HEK293 (cell line): ENCODE measurements at regions not wholly inside any gene's neighbourhood (a gene's known extent, or its start where the extent isn't known, plus 50 kb on each side); places are given as distances from the start of the nearest gene placed in this dataset.

ENCODE experiments used
- CTCF ChIA-PET: fragments of 350-600 bp; formaldehyde crosslinking; extraction: SDS; loops from one replicate; lab custom pipeline; 2021; ENCODE audit warnings: antibody characterized with exemption; lab: Yijun Ruan, JAX
- POLR2A ChIA-PET: fragments of 300-600 bp; formaldehyde crosslinking; extraction: SDS; loops from one replicate; lab custom pipeline; 2020; ENCODE audit warnings: antibody characterized with exemption, inconsistent platforms; lab: Yijun Ruan, JAX
- H3K27ac ChIP-seq: fragments of 200-500 bp; sonication (Bioruptor generic); 2 replicates; pipeline ENCODE4 v1.5.1; 2014; ENCODE audit warnings: low read depth, low read length, control low read depth, inconsistent platforms; ENCODE audit errors: extremely low read depth
- H3K36me3 ChIP-seq, 2 experiments: fragments of 200-500 bp in 1 of 2; sonication (Bioruptor generic) in 1 of 2; 1 replicate in 1 of 2; 2 replicates in 1 of 2; pipeline ENCODE4 v1.5.1; 2014 to 2017; ENCODE audit warnings: inconsistent platforms in 2 of 2, low read length in 2 of 2; ENCODE audit not compliant: control insufficient read depth in 2 of 2, insufficient read depth in 1 of 2
- H3K4me1 ChIP-seq: fragments of 200-500 bp; sonication (Bioruptor generic); 2 replicates; pipeline ENCODE4 v1.5.1; 2014; ENCODE audit warnings: mild to moderate bottlenecking, low read length, inconsistent platforms; ENCODE audit not compliant: control insufficient read depth, insufficient read depth
- H3K4me3 ChIP-seq: 2 replicates; pipeline ENCODE4 v1.5.1; 2011; ENCODE audit warnings: low read depth, mild to moderate bottlenecking, control low read depth, low read length, moderate library complexity
- H3K9me3 ChIP-seq: fragments of 200-500 bp; sonication (Bioruptor generic); 2 replicates; pipeline ENCODE4 v1.5.1; 2014; ENCODE audit warnings: low read depth, low read length, inconsistent platforms; ENCODE audit not compliant: control insufficient read depth, insufficient read depth
- EGR2 ChIP-seq: fragments of 450-650 bp; formaldehyde crosslinking; IDR thresholded peaks from 2 replicates; pipeline ENCODE4 v1.5.1; 2016; ENCODE audit warnings: low read depth, missing biosample characterization, missing genetic modification characterization
- IKZF3 ChIP-seq: fragments of 450-650 bp; IDR thresholded peaks from 2 replicates; pipeline ENCODE4 v1.5.0; 2018; ENCODE audit warnings: missing biosample characterization, mild to moderate bottlenecking, missing genetic modification characterization, moderate library complexity
- KLF1 ChIP-seq: fragments of 450-650 bp; formaldehyde crosslinking; IDR thresholded peaks from 2 replicates; pipeline ENCODE4 v1.5.1; 2016; ENCODE audit warnings: missing biosample characterization, missing genetic modification characterization
- KLF10 ChIP-seq: fragments of 450-650 bp; IDR thresholded peaks from 2 replicates; pipeline ENCODE4 v1.5.1; 2018; ENCODE audit warnings: missing biosample characterization, mild to moderate bottlenecking, missing genetic modification characterization
- MYNN ChIP-seq: fragments of 450-650 bp; formaldehyde crosslinking; IDR thresholded peaks from 2 replicates; pipeline ENCODE4 v1.5.1; 2016; ENCODE audit warnings: missing biosample characterization, missing genetic modification characterization, borderline replicate concordance
- SALL2 ChIP-seq: fragments of 450-650 bp; formaldehyde crosslinking; IDR thresholded peaks from 2 replicates; pipeline ENCODE4 v1.5.0; 2017; ENCODE audit warnings: missing biosample characterization, mild to moderate bottlenecking, missing genetic modification characterization, borderline replicate concordance
- SP7 ChIP-seq: fragments of 450-650 bp; formaldehyde crosslinking; IDR thresholded peaks from 2 replicates; pipeline ENCODE4 v1.5.1; 2016; ENCODE audit warnings: missing biosample characterization, missing genetic modification characterization
- ZEB2 ChIP-seq: fragments of 450-650 bp; formaldehyde crosslinking; IDR thresholded peaks from 2 replicates; pipeline ENCODE4 v1.5.1; 2016; ENCODE audit warnings: missing biosample characterization, missing genetic modification characterization
- ZFP41 ChIP-seq: fragments of 450-650 bp; formaldehyde crosslinking; IDR thresholded peaks from 2 replicates; pipeline ENCODE4 v1.5.1; 2016; ENCODE audit warnings: missing biosample characterization, missing genetic modification characterization, borderline replicate concordance
- ZFP69B ChIP-seq: fragments of 450-650 bp; formaldehyde crosslinking; IDR thresholded peaks from 2 replicates; pipeline ENCODE4 v1.5.1; 2016; ENCODE audit warnings: missing biosample characterization, missing genetic modification characterization
- ZNF121 ChIP-seq: fragments of 450-650 bp; formaldehyde crosslinking; IDR thresholded peaks from 2 replicates; pipeline ENCODE4 v1.5.1; 2016; ENCODE audit warnings: missing biosample characterization, missing genetic modification characterization
- ZNF148 ChIP-seq: fragments of 450-650 bp; formaldehyde crosslinking; IDR thresholded peaks from 2 replicates; pipeline ENCODE4 v1.5.0; 2017; ENCODE audit warnings: missing biosample characterization, missing genetic modification characterization, borderline replicate concordance
- ZNF16 ChIP-seq: fragments of 450-650 bp; formaldehyde crosslinking; IDR thresholded peaks from 2 replicates; pipeline ENCODE4 v1.5.1; 2016; ENCODE audit warnings: low read depth, missing biosample characterization, missing genetic modification characterization
- ZNF184 ChIP-seq: fragments of 450-650 bp; IDR thresholded peaks from 2 replicates; pipeline ENCODE4 v1.5.1; 2018; ENCODE audit warnings: missing biosample characterization, mild to moderate bottlenecking, missing genetic modification characterization
- ZNF2 ChIP-seq: fragments of 450-650 bp; formaldehyde crosslinking; IDR thresholded peaks from 2 replicates; pipeline ENCODE4 v1.5.1; 2016; ENCODE audit warnings: missing biosample characterization, missing genetic modification characterization
- ZNF221 ChIP-seq: fragments of 450-650 bp; formaldehyde crosslinking; IDR thresholded peaks from 2 replicates; pipeline ENCODE4 v1.5.1; 2017; ENCODE audit warnings: missing biosample characterization, missing genetic modification characterization, borderline replicate concordance
- ZNF223 ChIP-seq: fragments of 450-650 bp; formaldehyde crosslinking; IDR thresholded peaks from 2 replicates; pipeline ENCODE4 v1.5.1; 2016; ENCODE audit warnings: missing biosample characterization, missing genetic modification characterization
- ZNF335 ChIP-seq: fragments of 450-650 bp; formaldehyde crosslinking; conservative IDR thresholded peaks from 2 replicates; pipeline ENCODE4 v1.5.1; 2016; ENCODE audit warnings: missing biosample characterization, missing genetic modification characterization
- ZNF391 ChIP-seq: fragments of 450-650 bp; formaldehyde crosslinking; IDR thresholded peaks from 2 replicates; pipeline ENCODE4 v1.5.1; 2016; ENCODE audit warnings: low read depth, missing biosample characterization, missing genetic modification characterization, borderline replicate concordance
- ZNF404 ChIP-seq: fragments of 450-650 bp; formaldehyde crosslinking; IDR thresholded peaks from 2 replicates; pipeline ENCODE4 v1.5.1; 2017; ENCODE audit warnings: missing biosample characterization, missing genetic modification characterization
- ZNF423 ChIP-seq: fragments of 450-650 bp; formaldehyde crosslinking; IDR thresholded peaks from 2 replicates; pipeline ENCODE4 v1.5.1; 2016; ENCODE audit warnings: missing biosample characterization, missing genetic modification characterization
- ZNF555 ChIP-seq: fragments of 450-650 bp; formaldehyde crosslinking; conservative IDR thresholded peaks from 2 replicates; pipeline ENCODE4 v1.5.1; 2017; ENCODE audit warnings: missing biosample characterization, mild to moderate bottlenecking, missing genetic modification characterization, inconsistent platforms
- ZNF596 ChIP-seq: fragments of 450-650 bp; IDR thresholded peaks from 2 replicates; pipeline ENCODE4 v1.5.0; 2018; ENCODE audit warnings: missing biosample characterization, mild to moderate bottlenecking, missing genetic modification characterization, moderate library complexity
- ZNF623 ChIP-seq: fragments of 450-650 bp; formaldehyde crosslinking; IDR thresholded peaks from 2 replicates; pipeline ENCODE4 v1.5.1; 2016; ENCODE audit warnings: missing biosample characterization, missing genetic modification characterization
- ZNF670 ChIP-seq: fragments of 450-650 bp; formaldehyde crosslinking; IDR thresholded peaks from 2 replicates; pipeline ENCODE4 v1.5.1; 2016; ENCODE audit warnings: missing biosample characterization, missing genetic modification characterization, low read depth
- ZNF707 ChIP-seq: fragments of 450-650 bp; formaldehyde crosslinking; IDR thresholded peaks from 2 replicates; pipeline ENCODE4 v1.5.1; 2016; ENCODE audit warnings: missing biosample characterization, missing genetic modification characterization
- ZNF777 ChIP-seq: fragments of 450-650 bp; formaldehyde crosslinking; IDR thresholded peaks from 2 replicates; pipeline ENCODE4 v1.5.1; 2017; ENCODE audit warnings: missing biosample characterization, missing genetic modification characterization, borderline replicate concordance
- TF ChIP-seq, protein P1 (sequence below): fragments of 450-650 bp; formaldehyde crosslinking; IDR thresholded peaks from 2 replicates; pipeline ENCODE4 v1.5.1; 2016; ENCODE audit warnings: missing biosample characterization, missing genetic modification characterization
- TF ChIP-seq, protein P2 (sequence below): fragments of 450-650 bp; formaldehyde crosslinking; IDR thresholded peaks from 2 replicates; pipeline ENCODE4 v1.5.1; 2016; ENCODE audit warnings: missing biosample characterization, missing genetic modification characterization
- TF ChIP-seq, protein P3 (sequence below): fragments of 450-650 bp; IDR thresholded peaks from 2 replicates; pipeline ENCODE4 v1.5.1; 2018; ENCODE audit warnings: missing biosample characterization, missing genetic modification characterization

DNA sequence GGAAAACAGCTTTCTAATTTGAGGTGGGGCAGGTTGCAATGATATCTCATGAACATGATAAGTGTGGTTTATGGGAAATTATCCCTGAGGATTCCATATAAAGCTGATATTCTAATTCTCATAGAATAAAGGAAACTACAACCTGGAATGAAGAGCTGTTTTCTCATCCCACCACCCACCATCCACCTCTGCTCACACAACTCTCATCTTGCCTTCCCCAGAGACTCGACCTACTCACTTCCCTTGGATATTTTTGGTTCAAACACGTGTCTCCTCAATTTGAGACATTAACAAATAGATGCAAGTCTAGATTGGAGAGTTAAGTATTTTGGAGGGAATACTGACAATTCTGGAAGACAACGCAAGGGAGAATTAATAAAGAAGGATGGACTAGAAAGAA, 490.9 kb downstream of the TMEM182 start (continued):
- TF ChIP-seq, protein P1, sequence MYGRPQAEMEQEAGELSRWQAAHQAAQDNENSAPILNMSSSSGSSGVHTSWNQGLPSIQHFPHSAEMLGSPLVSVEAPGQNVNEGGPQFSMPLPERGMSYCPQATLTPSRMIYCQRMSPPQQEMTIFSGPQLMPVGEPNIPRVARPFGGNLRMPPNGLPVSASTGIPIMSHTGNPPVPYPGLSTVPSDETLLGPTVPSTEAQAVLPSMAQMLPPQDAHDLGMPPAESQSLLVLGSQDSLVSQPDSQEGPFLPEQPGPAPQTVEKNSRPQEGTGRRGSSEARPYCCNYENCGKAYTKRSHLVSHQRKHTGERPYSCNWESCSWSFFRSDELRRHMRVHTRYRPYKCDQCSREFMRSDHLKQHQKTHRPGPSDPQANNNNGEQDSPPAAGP (tag by site-specific recombination), result no peak
- TF ChIP-seq ZNF623 (tag by site-specific recombination), result no peak
- TF ChIP-seq, all 188 proteins: peak for 0

- TF ChIP-seq ZEB2 (tag by site-specific recombination) (no peak), IKZF3 (tag by site-specific recombination) (no peak), SALL2 (tag by site-specific recombination) (no peak), ZNF423 (no peak), ZNF707 (tag by site-specific recombination) (no peak), SP7 (tag by site-specific recombination) (no peak), ZNF221 (tag by site-specific recombination) (no peak), ZFP69B (no peak), ZNF777 (tag by site-specific recombination) (no peak), ZNF184 (tag by site-specific recombination) (no peak), ZNF596 (tag by site-specific recombination) (no peak), ZNF404 (no peak), ZNF391 (tag by site-specific recombination) (no peak), ZNF223 (tag by site-specific recombination) (no peak), ZNF148 (tag by site-specific recombination) (no peak)
- TF ChIP-seq, protein P2, sequence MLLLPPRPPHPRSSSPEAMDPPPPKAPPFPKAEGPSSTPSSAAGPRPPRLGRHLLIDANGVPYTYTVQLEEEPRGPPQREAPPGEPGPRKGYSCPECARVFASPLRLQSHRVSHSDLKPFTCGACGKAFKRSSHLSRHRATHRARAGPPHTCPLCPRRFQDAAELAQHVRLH (tag by site-specific recombination), result no peak
- TF ChIP-seq, protein P3, sequence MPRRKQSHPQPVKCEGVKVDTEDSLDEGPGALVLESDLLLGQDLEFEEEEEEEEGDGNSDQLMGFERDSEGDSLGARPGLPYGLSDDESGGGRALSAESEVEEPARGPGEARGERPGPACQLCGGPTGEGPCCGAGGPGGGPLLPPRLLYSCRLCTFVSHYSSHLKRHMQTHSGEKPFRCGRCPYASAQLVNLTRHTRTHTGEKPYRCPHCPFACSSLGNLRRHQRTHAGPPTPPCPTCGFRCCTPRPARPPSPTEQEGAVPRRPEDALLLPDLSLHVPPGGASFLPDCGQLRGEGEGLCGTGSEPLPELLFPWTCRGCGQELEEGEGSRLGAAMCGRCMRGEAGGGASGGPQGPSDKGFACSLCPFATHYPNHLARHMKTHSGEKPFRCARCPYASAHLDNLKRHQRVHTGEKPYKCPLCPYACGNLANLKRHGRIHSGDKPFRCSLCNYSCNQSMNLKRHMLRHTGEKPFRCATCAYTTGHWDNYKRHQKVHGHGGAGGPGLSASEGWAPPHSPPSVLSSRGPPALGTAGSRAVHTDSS, result no peak
- Histone ChIP-seq H3K36me3 (no peaks in the 10 kb centered on the region), H3K9me3 (no peaks in the 10 kb centered on the region), H3K27ac (no peak overlapping the region), H3K4me1 (no peaks in the 10 kb centered on the region), H3K4me3 (no peak overlapping the region)
- ChIA-PET CTCF (interaction anchor here (0.7 kb wide), 2 partner anchors 93 to 448 kb away, joined by 3 read pairs; no protein-coding TSS in a partner anchor), POLR2A (no interaction called here)
Measured at GRCh38 chr2:103254611-103255010, 492.8 kb downstream of the TMEM182 start.

DNA sequence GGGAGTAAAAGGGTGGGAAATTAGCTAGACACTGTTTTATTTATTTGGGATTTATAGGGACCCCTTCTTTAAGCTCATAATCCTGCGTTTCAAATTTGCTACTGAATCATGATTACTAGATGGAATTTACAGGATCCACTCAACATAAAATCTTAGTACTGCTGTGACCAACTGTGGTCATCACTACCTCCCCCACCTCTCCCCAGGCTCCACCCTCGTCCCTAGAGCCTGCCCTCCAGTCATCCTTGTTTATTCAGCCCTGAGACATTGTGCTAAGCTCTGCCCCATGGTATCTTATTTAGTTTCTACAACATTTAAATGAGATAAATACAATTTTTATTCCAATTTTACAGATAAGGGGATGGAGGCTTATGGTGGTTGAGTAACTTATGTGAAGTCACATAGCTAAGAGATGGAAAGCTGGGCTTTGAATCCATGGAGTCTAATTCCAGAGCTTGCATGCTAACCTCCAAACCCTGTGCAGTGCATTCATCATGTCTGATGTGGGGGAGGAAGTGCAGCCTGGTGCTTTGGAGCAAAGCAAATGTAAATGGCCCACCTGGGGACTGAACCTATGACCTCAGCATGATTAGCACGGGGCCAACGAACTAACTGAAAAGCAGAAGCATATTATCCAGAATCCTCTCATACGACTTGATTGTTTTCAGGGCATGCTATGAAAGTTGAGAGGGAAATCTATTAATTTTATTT, 502.4 kb downstream of the TMEM182 start:
- H3K4me1 ChIP-seq, result no peaks in the 10 kb centered on the region
- no peaks in the 10 kb centered on the region for H3K36me3 ChIP-seq
- POLR2A ChIA-PET, result no interaction called here
- CTCF ChIA-PET, result no interaction called here
- no peak overlapping the region for H3K4me3 ChIP-seq
- H3K27ac ChIP-seq, result no peak overlapping the region
- H3K9me3 ChIP-seq, result no peaks in the 10 kb centered on the region
- TF ChIP-seq ZNF335 (no peak), ZNF16 (no peak), ZNF2 (tag by site-specific recombination) (no peak), EGR2 (tag by site-specific recombination) (no peak), ZNF670 (no peak), ZFP41 (no peak), KLF10 (tag by site-specific recombination) (no peak), ZNF555 (tag by site-specific recombination) (no peak), KLF1 (no peak), MYNN (tag by site-specific recombination) (no peak), ZNF121 (tag by site-specific recombination) (no peak)
- TF ChIP-seq, protein P2 (tag by site-specific recombination), result no peak
